Hepatocyte (in vitro differentiated cells): ENCODE measurements at regions not wholly inside any gene's neighbourhood (a gene's known extent, or its start where the extent isn't known, plus 50 kb on each side); places are given as distances from the start of the nearest gene placed in this dataset.

Source experiments
- DNase-seq: peaks from one replicate; pipeline ENCODE4 v3.0.0-alpha.2; 2016; ENCODE audit warnings: low spot score
- H2AFZ ChIP-seq: fragments of 200-600 bp; sonication (generic); 2 replicates; pipeline ENCODE4 v1.6.0; 2016; ENCODE audit warnings: antibody characterized with exemption, mild to moderate bottlenecking
- H3K27ac ChIP-seq: fragments of 200-600 bp; sonication (generic); 2 replicates; pipeline ENCODE4 v1.5.1; 2016; ENCODE audit warnings: mild to moderate bottlenecking
- H3K27me3 ChIP-seq: fragments of 200-600 bp; sonication (generic); 2 replicates; pipeline ENCODE4 v1.6.1; 2016
- H3K36me3 ChIP-seq: fragments of 200-600 bp; sonication (generic); replicated peaks from 2 replicates; pipeline ENCODE4 v1.5.1; 2016; ENCODE audit warnings: low read depth; ENCODE audit not compliant: insufficient read depth
- H3K4me1 ChIP-seq: fragments of 200-600 bp; sonication (generic); 2 replicates; pipeline ENCODE4 v1.5.1; 2016; ENCODE audit warnings: mild to moderate bottlenecking, moderate library complexity; ENCODE audit not compliant: insufficient read depth
- H3K4me2 ChIP-seq: fragments of 200-600 bp; sonication (generic); 2 replicates; pipeline ENCODE4 v1.6.0; 2016
- H3K4me3 ChIP-seq: fragments of 200-600 bp; sonication (generic); 2 replicates; pipeline ENCODE4 v1.5.1; 2016; ENCODE audit warnings: mild to moderate bottlenecking
- H3K79me2 ChIP-seq: fragments of 200-600 bp; sonication (generic); 2 replicates; pipeline ENCODE4 v1.6.0; 2017; ENCODE audit warnings: mild to moderate bottlenecking
- H3K9me2 ChIP-seq: fragments of 200-600 bp; sonication (generic); replicated peaks from 2 replicates; pipeline ENCODE4 v1.6.0; 2017; ENCODE audit warnings: mild to moderate bottlenecking; ENCODE audit not compliant: insufficient read depth
- H3K9me3 ChIP-seq: fragments of 200-600 bp; sonication (generic); 2 replicates; pipeline ENCODE4 v1.5.1; 2016; ENCODE audit warnings: low read depth, mild to moderate bottlenecking
- H4K20me1 ChIP-seq: fragments of 200-600 bp; sonication (generic); 2 replicates; pipeline ENCODE4 v1.6.0; 2016; ENCODE audit warnings: mild to moderate bottlenecking; ENCODE audit not compliant: insufficient read depth, poor library complexity, severe bottlenecking
- EZH2 ChIP-seq: fragments of 200-600 bp; sonication (generic); IDR thresholded peaks from 2 replicates; pipeline ENCODE4 v1.6.1; 2016; ENCODE audit warnings: antibody characterized with exemption, mild to moderate bottlenecking, borderline replicate concordance
- EZH2phosphoT487 ChIP-seq: fragments of 200-600 bp; sonication (generic); IDR thresholded peaks from one replicate; pipeline ENCODE4 v1.6.1; 2018; ENCODE audit warnings: antibody characterized with exemption, mild to moderate bottlenecking, low read depth, moderate library complexity; ENCODE audit not compliant: unreplicated experiment, severe bottlenecking
- WGBS: methylation state at CpG from one replicate; pipeline ENCODE4 v1.1.6; 2016; ENCODE audit warnings: low lambda C conversion rate; ENCODE audit errors: missing lambda C conversion rate; 5-methylcytosine and 5-hydroxymethylcytosine counted together
- TF ChIP-seq, protein P1 (sequence below): fragments of 200-600 bp; sonication (generic); IDR thresholded peaks from 2 replicates; pipeline ENCODE4 v1.5.1; 2016; ENCODE audit warnings: antibody characterized with exemption, mild to moderate bottlenecking; ENCODE audit not compliant: poor library complexity

DNA sequence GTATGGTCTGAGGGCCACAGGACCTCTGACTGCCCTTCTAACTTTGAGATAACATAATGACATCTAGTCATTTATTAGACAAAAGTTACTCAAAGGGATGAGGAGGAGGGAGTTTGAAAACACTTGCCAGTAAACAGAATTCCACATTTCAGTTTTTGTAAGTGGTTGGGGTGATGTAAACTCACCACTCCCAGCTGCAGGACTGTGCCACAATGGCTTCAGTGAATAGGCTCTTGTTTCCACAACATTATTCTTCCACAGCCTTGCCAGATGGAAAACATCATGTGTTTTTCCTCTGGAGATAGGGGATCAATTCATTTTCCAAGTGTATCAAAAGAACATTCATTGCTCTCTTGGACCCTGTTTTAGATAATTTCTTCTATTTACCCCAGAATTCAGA, 147.2 kb upstream of the BDNF start:
- no peak for TF ChIP-seq EZH2phosphoT487
- no peak for TF ChIP-seq EZH2
- TF ChIP-seq, protein P1, sequence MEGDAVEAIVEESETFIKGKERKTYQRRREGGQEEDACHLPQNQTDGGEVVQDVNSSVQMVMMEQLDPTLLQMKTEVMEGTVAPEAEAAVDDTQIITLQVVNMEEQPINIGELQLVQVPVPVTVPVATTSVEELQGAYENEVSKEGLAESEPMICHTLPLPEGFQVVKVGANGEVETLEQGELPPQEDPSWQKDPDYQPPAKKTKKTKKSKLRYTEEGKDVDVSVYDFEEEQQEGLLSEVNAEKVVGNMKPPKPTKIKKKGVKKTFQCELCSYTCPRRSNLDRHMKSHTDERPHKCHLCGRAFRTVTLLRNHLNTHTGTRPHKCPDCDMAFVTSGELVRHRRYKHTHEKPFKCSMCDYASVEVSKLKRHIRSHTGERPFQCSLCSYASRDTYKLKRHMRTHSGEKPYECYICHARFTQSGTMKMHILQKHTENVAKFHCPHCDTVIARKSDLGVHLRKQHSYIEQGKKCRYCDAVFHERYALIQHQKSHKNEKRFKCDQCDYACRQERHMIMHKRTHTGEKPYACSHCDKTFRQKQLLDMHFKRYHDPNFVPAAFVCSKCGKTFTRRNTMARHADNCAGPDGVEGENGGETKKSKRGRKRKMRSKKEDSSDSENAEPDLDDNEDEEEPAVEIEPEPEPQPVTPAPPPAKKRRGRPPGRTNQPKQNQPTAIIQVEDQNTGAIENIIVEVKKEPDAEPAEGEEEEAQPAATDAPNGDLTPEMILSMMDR = no peak
- Histone ChIP-seq H3K9me3 (no peaks in the 10 kb centered on the region), H3K4me3 (no peak overlapping the region), H4K20me1 (no peaks in the 10 kb centered on the region), H3K4me2 (no peak overlapping the region), H3K36me3 (no peaks in the 10 kb centered on the region), H3K79me2 (no peaks in the 10 kb centered on the region), H3K27ac (no peak overlapping the region), H3K9me2 (no peaks in the 10 kb centered on the region), H3K4me1 (no peaks in the 10 kb centered on the region), H2AFZ (no peak overlapping the region), H3K27me3 (no peaks in the 10 kb centered on the region)
- no peak for DNase-seq

DNA sequence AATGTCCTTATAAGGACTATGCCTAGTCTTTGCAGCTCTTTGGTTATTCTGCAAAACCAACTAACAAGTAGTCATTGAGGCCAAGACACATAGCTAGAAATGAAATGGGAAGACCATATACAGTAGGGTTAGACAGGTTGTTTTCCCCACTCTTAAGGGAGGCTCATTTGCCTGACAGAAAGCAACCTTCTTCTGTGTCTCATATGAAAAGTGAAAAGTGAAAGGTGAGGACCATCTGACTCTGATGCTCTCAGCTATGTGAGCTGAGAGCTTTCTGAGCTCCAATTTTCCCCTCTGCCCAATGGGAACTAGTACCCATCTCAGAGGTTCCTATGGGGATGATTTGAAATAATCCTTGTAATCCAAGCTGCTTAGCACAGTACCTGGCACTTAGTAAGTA, 142.0 kb upstream of the BDNF start:
- no peaks in the 10 kb centered on the region for H3K4me1 ChIP-seq
- H3K9me2 ChIP-seq = no peaks in the 10 kb centered on the region
- no peak overlapping the region for H3K27ac ChIP-seq
- no peak overlapping the region for H3K4me2 ChIP-seq
- DNase-seq = no peak
- H3K36me3 ChIP-seq = no peaks in the 10 kb centered on the region
- H3K27me3 ChIP-seq = no peaks in the 10 kb centered on the region
- H3K79me2 ChIP-seq = no peaks in the 10 kb centered on the region
- H3K9me3 ChIP-seq = no peaks in the 10 kb centered on the region
- no peak overlapping the region for H2AFZ ChIP-seq
- H4K20me1 ChIP-seq = no peaks in the 10 kb centered on the region
- H3K4me3 ChIP-seq = no peak overlapping the region
- TF ChIP-seq EZH2phosphoT487 = no peak
- TF ChIP-seq, protein P1 = no peak
- no peak for TF ChIP-seq EZH2

DNA sequence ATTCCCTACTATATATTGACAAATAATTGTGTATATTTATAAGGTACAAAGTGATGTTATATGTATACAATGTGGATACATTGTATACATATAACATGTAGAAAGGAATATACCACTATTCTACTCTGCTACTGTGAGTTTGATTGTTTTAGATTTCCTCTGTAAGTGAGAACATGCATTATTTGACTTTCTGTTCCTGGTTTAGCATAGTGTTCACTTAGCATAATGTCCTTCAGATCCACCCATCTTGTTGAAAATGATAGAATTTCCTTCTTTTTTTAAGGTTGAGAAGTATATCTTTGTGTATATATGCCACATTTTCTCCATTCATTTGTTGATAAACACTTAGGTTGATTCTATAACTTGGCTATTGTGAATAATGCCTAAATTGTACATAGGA, 140.8 kb upstream of the BDNF start:
- H3K9me2 ChIP-seq = no peaks in the 10 kb centered on the region
- no peaks in the 10 kb centered on the region for H3K27me3 ChIP-seq
- TF ChIP-seq, protein P1 = no peak
- TF ChIP-seq EZH2phosphoT487 (no peak), EZH2 (no peak)
- H3K27ac ChIP-seq = no peak overlapping the region
- H4K20me1 ChIP-seq = no peaks in the 10 kb centered on the region
- H3K4me3 ChIP-seq = no peak overlapping the region
- H3K4me1 ChIP-seq = no peaks in the 10 kb centered on the region
- H3K36me3 ChIP-seq = no peaks in the 10 kb centered on the region
- H3K79me2 ChIP-seq = no peaks in the 10 kb centered on the region
- H3K4me2 ChIP-seq = no peak overlapping the region
- H3K9me3 ChIP-seq = no peaks in the 10 kb centered on the region
- DNase-seq = no peak
- no peak overlapping the region for H2AFZ ChIP-seq

DNA sequence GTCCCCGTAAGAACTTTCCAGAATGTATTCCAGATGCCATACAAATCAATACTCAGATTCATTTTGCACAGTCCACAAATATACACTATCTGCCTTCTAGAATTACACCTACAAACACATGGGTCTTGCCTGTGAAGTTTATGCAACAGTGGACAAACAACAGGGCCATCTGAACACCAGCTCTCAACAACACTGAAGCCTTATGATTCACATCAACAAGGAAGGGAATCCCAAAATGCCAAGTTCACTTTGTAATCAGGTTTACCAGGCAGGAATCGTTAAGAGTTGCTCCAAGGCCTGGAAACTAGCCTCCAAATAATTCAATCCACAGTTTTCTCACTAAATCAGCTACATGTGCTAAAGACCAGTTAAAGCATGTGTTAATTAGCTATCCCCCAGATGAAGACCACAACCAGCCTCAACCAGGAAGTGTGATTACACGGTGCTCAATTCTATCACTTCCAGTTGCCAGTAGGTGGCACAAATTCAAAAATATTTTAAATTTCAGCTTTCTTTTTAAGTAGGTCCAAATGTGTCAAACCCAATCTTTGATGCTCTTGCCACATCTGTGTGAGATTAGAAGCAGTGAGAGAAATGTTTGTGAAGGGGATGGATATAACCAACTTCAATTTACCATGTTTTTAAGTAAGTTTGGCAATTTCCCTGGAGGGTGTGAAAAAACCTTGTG, 139.1 kb upstream of the BDNF start:
- no peak overlapping the region for H2AFZ ChIP-seq
- H3K27me3 ChIP-seq = no peaks in the 10 kb centered on the region
- TF ChIP-seq, protein P1 = peak; percentile 42
- TF ChIP-seq EZH2phosphoT487 (no peak), EZH2 (no peak)
- no peaks in the 10 kb centered on the region for H3K36me3 ChIP-seq
- no peaks in the 10 kb centered on the region for H3K79me2 ChIP-seq
- 59% methylated on average over 3 of the region's 3 CpGs for WGBS
- no peak overlapping the region for H3K27ac ChIP-seq
- H3K4me1 ChIP-seq = no peaks in the 10 kb centered on the region
- H4K20me1 ChIP-seq = no peaks in the 10 kb centered on the region
- no peaks in the 10 kb centered on the region for H3K9me3 ChIP-seq
- H3K9me2 ChIP-seq = no peaks in the 10 kb centered on the region
- no peak overlapping the region for H3K4me3 ChIP-seq
- H3K4me2 ChIP-seq = no peak overlapping the region
- DNase-seq = no peak
